ENCODE measurements at regions not wholly inside any gene's neighbourhood (a gene's known extent, or its start where the extent isn't known, plus 50 kb on each side); places are given as distances from the start of the nearest gene placed in this dataset.
"Not testable (repeated sequence)": the region's sequence is repeated elsewhere in the genome, so short reads cannot be mapped to it uniquely, and the experiment has no call there.

DNA sequence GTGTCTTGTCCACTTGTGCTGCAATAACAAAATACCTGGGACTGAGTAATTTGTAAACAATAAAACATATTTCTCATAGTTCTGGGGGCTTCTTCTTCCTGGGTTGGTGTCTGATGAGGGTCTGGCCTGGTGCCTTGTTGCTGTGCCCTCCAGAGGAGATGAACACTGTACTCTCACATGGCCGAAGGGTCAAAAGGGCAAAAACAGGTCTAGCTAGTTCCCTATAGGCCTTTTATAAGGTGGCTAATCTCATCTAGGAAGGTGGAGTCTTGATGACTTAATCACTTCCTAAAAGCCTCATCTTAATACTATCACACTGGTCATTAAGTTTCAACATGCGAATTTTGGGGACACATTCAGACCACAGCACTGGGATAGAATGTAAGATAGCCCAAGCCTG is 228.4 kb downstream of the TLE3 start:
- no peak for DNase-seq (ENCODE audit: low read depth)

DNA sequence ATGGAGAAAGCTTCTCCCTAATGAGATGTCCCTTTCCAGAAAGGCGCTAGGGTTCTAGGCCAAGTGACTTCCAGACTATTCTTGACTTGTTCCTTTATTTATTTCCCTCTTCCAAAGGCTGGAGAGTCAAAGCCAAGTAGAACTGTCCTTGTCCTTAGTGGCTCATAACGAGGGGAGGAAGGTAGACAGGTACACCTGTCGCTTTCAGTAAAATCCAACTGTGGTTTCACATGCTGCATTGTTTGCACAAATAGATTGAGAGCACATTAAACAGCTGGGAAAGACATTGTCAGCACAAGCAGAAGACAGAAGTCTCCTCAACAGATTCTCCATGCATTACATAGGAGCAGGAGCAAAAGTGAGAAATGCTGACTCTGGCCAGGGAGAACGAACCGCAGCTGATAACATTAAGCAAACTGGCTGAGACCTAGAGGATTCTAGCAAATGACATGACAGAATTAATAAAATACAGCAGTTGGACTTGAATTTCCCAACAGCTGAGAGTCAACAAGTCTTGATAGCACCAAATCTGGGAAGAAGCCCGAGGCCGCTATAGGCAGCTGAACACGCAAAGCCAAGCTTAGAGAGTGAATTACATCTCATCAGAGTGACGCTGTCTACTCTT is 227.7 kb downstream of the TLE3 start:
- DNase-seq (ENCODE audit: low read depth) = no peak

DNA sequence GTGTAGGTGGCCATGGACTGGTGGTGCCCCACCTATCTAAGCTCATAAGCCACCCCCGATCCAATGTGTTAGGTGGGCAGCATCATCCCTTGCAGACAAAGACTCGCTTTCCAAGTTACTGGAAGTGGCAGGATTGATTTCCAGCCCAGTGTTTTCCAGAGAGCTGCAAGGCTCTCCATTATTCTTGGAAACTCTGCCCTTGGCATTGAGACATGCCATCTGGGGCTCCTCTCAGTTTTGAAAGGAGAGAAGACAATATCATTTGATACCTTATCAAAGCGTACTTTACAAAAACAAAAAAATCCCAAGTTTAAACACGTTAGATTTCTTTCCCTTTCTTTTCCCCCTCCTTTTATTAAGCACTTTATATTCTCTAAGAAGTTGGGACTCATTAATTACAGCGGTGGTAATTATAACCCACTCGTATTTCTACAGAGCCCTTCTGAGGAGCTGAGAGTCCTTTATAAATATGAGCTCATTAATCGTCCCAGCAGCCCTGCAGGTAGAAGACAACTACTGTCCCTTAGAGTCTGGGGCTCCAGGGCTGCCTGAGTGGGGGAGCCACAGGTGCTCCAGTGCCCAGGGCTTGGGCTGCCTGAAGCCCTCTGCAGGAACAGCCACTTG is 226.1 kb downstream of the TLE3 start:
- no peak for DNase-seq (ENCODE audit: low read depth)

DNA sequence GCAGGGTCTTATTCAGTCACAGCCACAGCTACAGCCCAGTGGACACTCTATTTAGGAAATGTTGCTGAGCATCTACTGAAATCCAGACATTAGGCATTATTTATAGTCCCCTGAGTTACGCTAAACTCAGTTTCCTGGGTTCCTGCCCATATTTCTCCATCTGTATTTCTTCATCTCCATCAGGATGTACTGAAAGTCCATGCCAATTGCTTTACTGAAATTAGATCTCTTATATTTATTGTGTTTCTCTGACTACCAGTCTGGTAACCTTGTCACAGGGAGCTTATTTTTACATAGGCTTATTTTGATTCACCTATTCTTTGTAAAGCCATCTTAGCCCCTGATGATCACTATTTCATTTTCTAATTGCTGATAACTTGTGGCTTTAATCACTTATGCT is 223.9 kb downstream of the TLE3 start:
- no peak for DNase-seq (ENCODE audit: low read depth)

DNA sequence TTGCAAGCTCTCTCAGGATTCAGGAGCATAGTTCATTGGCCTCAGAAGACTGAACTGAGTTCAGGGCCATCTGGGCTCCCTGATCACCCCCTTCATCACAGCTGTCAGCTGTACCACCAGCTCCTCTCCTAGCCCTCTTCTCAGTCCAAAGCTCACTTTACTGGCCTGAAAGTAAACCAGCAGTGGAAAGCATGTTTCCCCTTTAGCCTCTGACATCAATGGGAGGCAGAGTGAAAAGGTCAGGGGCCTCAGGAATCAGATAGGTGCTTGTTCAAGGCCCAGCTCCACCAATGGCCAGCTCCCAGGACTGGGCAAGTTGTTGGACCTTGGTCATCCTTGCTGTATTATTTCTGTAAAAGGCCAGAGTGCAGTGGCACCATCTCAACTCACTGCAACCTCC is 223.4 kb downstream of the TLE3 start:
- no peak for DNase-seq (ENCODE audit: low read depth)

DNA sequence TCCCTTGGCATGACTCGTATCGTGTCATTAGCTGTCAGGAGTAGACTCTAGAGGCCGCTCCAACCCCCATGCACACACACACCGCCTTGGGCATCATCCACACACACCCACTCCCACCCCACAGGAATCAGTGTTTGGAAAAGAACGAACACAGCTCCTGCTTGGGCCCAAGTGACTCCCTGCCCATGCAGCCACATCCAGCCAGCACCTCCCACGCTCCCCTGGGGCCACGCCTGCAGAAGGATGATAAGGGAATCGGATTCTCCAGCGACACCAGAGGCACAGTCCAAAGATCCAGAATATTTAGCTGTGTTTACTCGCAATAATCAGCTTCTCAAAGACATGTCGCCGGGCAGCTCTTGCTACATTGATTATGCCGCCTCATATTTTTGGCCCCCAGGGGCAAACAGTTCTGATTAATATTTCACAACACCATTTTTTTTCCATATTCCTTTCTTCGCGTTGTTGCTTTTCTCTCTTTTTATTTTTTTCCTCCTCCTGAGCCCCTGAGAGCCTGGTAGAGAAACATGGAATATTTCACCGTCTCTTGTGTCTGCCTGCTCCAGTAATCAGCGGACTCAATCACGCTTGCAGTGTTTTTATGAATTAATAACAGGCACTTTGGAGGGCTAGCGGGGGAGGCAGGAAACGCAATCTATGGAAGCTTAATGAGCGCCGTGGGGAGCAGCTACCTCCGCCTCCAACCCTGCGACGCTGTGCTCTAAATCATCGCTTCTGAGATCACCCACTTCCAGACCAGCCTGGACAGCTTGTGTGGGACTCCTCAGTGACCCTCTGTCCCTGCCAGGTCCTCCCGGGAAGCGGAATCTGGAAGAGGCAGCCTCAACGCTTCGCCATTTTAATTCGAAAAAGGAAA is 221.4 kb downstream of the TLE3 start:
- no peak for DNase-seq (ENCODE audit: low read depth)

DNA sequence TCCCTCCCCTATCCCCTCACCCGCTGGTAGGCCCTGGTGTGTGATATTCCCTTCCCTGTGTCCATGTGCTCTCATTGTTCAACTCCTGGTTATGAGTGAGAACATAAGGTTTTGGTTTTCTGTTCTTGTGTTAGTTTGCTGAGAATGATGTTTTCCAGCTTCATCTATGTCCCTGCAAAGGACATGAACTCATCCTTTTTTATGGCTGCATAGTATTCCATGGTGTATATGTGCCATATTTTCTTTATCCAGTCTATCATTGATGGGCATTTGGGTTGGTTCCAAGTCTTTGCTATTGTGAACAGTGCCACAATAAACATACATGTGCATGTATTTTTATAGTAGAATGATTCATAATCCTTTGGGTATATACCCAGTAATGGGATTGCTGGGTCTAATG is 217.8 kb downstream of the TLE3 start:
- not testable (repeated sequence) for DNase-seq (ENCODE audit: low read depth)

DNA sequence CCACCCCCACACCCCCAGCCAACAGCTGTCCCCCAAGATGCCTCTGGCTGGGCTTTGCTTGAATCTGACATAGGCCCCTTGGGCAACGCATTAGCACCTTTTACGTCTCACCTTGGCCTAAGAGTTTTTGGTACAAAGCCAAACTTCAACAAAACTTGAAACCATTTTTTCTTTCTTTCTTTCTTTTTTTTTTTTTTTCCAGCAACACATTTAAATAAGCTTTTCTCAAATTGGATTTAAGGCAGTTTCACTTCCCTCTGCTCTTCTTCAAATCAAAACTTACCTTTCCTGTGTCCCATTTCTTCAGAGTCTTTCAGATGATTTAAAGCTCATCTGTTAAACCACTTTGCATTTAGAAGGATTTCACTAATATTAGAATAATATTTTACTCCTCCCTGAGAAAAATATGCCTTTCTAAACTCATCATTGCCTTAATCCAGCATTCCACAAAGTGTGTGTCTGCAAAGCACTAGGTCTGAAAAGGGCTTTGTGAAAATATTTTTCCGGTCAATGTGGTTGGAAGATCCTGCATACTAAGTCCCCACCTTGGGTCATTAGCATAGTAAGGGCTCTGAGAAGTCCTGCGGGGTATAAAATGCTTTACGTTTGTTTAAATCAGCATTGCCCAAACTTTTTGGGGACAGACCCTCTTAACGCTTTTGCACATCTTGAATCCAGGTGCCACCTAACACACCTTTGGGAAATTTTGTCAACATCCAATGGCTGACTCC is 217.0 kb downstream of the TLE3 start:
- no peak for DNase-seq (ENCODE audit: low read depth)

DNA sequence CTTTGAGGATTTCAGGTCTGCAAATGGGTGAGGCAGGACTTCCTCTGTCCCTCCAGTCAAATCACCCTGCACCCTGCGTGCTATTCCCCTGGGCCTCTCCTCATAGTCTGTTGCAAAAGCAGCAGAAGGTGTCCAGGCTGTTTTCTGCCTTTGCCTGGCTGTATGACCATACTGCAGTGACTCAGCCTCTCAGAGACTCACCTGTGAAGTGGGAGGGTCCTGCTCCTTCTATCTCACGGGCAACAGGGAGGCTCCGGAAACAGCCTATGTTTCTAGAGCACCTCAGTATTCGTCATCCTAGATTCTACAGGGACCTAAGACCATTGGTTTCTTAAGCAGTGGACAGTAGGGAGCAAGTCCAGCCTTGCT is 216.4 kb downstream of the TLE3 start:
- DNase-seq (ENCODE audit: low read depth) = no peak

DNA sequence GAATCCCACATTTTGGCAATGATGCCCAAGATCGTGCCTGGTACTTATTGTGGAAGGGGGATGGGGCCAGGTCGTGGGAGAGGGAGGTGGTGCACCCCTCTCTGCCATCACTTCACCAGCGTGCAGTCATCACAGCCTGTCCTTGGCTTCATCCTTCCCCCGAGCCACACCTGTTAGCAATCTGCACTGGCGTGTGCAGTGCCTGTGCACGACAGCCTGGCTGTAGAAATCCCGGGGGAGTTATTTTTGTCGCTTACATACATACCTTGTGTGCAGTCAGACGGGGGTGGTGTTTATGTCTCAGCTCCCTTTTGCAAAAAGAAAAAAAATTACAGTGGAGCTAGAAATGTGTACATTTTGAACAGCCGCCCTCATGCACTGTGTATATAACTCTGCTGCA is 216.0 kb downstream of the TLE3 start:
- DNase-seq (ENCODE audit: low read depth) = no peak

DNA sequence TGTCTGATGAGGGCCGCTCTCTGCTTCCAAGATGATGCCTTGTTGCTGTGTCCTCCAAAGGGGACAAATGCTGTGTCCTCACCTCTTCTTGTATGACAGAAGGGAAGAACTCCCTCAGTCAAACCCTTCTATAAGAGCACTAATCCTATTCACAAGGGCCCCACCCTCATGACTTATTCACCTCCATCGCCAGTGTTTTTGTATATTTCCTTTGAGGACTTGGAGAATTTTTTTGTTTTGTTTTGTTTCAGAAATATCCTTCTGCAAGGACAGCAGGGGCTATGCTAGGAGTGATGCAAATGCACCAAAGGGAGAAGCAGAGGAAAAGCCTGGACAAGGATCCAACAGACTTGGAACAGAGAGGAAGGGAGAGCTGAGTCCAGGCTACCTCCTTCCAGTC is 214.4 kb downstream of the TLE3 start:
- DNase-seq (ENCODE audit: low read depth) = no peak

DNA sequence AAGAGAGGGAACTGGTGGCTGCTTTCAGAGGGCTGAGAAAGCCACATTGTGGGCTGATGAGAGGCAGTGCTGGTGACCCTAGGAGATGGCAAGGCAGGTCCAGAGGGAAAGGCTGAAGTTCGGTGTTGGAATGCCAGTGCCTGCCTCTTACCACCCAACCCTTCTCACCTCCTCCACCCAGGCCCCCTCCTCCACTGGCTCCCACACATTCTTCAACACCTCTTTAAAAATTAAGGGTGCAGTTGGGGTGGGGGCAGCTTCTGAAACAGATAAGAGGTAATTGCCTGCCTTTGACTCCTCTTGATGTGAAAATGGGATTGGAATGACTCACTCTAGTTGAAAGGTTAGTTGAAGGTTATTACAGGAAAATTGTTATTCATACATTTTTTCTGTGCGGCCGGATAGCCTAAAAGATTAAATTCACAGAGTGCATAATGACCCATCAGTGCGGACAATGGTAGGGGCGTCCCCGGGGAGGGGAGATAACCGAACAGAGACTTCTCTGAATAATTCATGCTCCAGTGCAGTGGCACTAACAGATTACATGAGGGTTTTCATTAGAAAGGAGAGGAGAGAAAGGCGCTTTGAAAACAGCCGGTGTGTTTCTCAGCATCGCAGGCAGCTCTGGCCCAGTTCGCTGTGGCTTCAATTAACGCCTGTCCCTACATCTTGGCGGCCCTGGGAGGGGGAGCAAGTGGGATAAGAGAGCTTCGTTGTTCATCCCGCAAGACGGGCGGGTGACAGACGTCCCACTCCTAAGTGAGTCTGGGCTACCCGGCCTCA is 212.4 kb downstream of the TLE3 start:
- no peak for DNase-seq (ENCODE audit: low read depth)

DNA sequence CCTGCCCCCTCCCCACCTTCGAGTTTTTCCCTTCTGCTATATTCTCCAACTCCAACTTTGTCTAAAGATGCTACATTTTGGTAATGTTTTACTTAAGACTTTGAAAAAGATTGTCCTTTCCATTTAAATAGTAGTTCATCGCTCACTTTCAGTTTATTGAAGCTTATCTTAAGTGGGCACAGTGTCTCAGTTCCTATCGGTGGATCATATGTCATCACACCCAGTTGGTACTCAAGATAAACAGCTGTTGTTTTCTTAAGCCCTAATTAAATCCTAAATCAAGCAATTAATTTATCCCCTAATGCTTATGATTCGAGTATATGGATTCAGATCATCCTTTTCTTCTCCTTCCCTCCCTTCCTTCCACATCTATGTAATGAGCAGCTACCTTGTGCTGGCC is 210.7 kb downstream of the TLE3 start:
- DNase-seq (ENCODE audit: low read depth) = no peak

DNA sequence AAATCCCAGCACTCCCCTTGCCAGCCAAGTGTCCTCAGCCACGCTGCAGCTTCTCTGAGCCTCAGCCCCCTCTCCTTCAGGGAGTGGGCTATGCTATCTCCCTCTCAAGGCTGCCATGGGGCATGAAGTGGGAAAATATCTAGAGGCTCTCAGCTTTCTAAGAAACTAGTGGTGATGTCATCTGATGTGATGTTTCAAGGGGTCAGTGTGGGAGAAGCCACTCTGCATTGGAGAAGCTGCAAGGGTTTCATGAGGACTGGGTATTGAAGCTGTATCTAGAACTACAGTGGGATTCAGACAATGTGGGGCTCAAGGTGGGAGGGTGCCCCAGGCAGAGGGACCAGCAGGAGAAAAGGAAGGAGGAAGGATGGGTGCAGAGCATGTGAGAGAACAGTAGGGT is 210.2 kb downstream of the TLE3 start:
- no peak for DNase-seq (ENCODE audit: low read depth)

DNA sequence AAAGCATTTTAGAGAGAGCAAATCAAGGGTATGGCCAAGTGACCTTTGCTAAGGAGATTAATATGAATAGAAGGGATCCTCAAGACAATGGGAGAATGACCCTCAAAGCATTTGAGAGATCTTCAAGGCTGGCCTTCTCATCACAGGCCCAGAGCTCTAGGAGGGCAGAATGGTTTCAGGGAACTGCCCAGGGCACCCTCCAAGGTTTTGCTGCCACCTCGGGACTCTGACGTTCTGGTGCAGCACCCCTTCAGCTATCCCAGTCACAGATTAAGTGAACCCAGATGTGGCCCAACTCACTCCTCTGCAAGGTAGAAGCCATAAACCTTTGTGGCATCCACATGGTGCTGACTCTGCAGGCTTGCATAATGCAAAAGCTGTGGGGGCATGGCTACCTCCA is 209.3 kb downstream of the TLE3 start:
- DNase-seq (ENCODE audit: low read depth) = no peak

DNA sequence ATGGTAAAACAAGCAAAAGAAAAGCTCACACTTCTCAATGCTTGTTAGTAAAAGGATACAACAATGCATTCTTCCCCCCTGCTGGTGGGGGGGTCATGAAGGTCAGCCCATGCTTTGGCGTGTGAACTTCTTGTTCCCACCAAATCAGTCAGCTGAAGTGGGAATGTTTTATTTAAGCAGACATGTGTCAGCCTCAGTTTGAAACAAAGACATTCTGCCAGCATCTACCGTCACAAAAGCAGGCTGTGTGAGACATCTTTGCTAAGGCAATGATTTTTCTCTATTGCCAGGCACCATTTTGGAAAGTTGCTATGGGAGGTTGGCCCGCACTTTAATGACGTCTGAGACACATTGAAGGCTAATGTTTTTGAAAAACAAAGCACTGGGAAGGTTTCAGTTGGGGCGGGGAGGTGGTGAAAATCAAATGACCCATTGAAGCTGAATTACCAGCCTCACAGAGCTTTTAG is 206.6 kb downstream of the TLE3 start:
- DNase-seq (ENCODE audit: low read depth) = no peak

DNA sequence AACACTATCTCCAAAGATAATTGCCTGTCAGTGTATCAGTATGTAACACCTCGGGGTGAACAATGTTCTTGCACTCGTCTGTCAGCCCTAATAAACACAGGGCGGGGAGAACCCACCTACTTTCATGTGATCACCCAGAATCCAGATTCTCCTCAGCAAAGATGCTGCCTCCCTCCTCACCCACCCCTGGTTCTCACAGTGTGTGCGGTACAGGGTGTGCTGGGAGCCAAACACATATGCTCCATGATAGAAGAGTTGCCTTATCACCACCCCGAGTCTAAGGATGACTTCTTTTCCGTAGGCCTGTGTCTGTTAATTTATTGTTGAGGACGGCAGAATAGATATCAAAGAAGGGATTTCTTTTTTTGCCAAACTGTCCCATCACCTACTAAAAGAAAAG is 206.1 kb downstream of the TLE3 start:
- no peak for DNase-seq (ENCODE audit: low read depth)

DNA sequence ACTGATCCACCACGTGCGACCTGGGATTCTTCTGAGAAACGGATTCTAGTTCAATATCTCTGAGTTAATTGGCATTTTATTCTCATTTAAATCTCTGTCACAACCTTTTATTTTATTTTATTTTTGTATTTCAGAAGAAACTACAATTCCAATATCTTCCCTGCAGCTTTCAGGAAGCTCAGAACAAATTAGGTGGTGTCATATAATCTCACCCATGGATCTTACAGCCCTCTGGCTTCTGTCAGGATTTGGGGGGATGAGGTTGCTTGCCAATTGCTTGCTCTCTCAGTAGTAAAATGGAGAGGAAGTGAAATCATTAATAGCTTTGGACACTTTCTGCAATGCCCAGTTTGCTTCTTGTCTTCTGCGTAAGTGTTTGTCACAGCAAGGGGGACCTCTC is 205.4 kb downstream of the TLE3 start:
- no peak for DNase-seq (ENCODE audit: low read depth)

DNA sequence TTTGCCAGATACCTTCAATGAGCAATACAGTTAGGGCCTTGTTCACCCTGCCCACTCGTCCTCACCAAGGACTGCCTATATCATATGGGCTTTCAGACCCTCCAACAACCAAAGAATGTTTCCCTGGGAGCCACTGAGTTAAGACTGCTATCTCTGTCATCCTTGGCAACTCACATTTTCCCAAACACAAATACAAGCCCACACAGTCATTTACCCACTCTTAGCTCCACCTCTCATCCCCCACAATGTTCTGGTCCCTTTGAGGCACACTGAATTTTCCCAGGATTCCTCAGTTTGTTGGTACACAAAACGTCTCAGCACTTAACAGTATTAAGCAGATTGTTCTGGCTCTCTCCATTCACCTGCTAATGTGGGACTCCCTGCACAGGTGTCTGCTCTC is 204.6 kb downstream of the TLE3 start:
- DNase-seq (ENCODE audit: low read depth) = no peak

DNA sequence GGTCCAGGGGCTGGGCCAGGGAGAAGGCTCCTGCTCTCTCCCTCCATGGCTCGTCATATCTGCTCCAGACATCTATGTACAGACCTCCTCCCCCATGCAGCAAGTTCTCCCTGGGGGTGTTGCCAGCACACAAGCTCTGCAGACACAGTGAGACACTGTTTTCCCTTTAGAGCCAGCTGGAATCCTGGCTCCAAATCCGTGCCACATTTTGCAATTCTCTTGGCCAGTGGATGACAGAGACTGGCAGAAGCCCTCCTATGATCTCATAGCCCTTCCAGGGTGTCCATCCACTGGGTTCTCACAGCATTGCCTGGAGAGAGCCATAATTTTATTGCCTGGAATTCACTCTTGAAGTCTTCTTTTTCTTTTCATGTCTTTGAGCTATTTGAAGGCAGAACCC is 203.9 kb downstream of the TLE3 start:
- no peak for DNase-seq (ENCODE audit: low read depth)

DNA sequence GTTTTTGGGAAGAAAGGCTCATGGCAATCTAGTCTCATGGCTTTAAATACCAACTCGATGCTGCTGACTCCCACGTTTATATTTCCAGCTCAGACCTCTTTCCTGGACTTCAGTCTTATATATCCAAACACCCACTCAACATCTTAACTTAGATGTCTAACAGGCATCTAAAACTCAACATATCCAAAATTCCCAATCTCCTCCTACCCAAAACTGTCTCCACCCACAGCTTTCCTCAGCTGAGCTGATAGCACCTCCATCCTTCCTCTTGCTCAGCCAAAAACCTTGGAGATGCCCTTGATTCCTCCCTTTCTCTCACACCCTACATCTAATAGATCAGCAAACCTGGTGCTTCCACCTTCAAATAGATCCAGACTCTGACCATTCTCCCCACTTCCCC is 202.5 kb downstream of the TLE3 start:
- DNase-seq (ENCODE audit: low read depth) = no peak

DNA sequence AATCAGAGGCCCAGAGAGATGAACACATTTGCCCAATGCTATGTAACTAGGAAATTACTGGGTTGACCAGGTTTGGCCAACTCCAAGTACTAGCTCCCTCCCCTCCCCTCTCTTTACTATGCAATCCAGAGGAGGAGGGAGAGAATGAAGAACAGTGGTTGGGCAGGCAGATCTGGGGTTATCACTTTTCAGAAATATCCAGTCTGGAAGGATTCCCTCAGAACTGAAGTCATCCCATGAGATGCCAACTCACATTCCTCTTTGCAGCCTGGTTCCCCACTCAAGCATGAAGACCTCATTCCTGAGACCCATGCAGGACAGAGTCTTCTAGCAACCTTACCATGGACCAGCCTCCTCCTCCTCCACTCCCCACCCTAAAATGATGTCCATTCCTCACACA is 201.1 kb downstream of the TLE3 start:
- DNase-seq (ENCODE audit: low read depth) = no peak
